HepG2 (cell line): ENCODE measurements at regions not wholly inside any gene's neighbourhood (a gene's known extent, or its start where the extent isn't known, plus 50 kb on each side); places are given as distances from the start of the nearest gene placed in this dataset.

Experiments used
- ATAC-seq: fragments of 200-7000 bp; cut with Tn5 transposase; 3 replicates; pipeline ENCODE4 v1.9.1; 2020; ENCODE audit warnings: mild to moderate bottlenecking, moderate library complexity
- BruUV-seq: library from RNA; stranded (reverse); fragments of 400-500 nt; replicated peaks from 2 replicates; lab custom pipeline; 2021; lab: Mats Ljungman, UMichigan
- CTCF ChIA-PET: fragments of 300-600 bp; formaldehyde crosslinking; extraction: SDS; loops from one replicate; lab custom pipeline; 2021; ENCODE audit warnings: low total read pairs, inconsistent platforms, low intra/inter-chr PET ratio; lab: Yijun Ruan, JAX
- POLR2A ChIA-PET: fragments of 350-600 bp; sonication (Branson Sonifier 250); formaldehyde crosslinking; loops from one replicate; lab custom pipeline; 2020; ENCODE audit warnings: antibody characterized with exemption, inconsistent platforms; lab: Yijun Ruan, JAX
- DNase-seq: peaks from one replicate; pipeline ENCODE4 v3.0.0-alpha.2; 2015; ENCODE audit warnings: low spot score
- FAIRE-seq: peaks from 3 replicates; lab custom pipeline; 2011; peaks lifted over from hg19 to GRCh38; lab: Jason Lieb, UNC
- H2AFZ ChIP-seq: one replicate; pipeline ENCODE4 v1.6.1; 2011; ENCODE audit warnings: low read length, inconsistent platforms
- H3K27ac ChIP-seq: fragments of 300-600 bp; 3 replicates; pipeline ENCODE4 v1.8.0; 2011; ENCODE audit warnings: mixed run types, mild to moderate bottlenecking, mixed read lengths, low read length, inconsistent platforms; ENCODE audit not compliant: insufficient read depth; ENCODE audit errors: extremely low read length
- H3K27me3 ChIP-seq, 2 experiments: fragments of 200-600 bp in 1 of 2; 2 replicates in 1 of 2; 3 replicates in 1 of 2; pipeline versions ENCODE4 v1.6.0 to v1.8.0; 2011; ENCODE audit warnings: low read length in 2 of 2, mild to moderate bottlenecking in 2 of 2, moderate library complexity in 2 of 2, inconsistent platforms in 1 of 2; ENCODE audit not compliant: insufficient read depth in 2 of 2, control insufficient read depth in 1 of 2
- H3K36me3 ChIP-seq, 2 experiments: fragments of 200-600 bp in 1 of 2; replicated peaks in 1 of 2; 2 replicates in 1 of 2; 3 replicates in 1 of 2; pipeline versions ENCODE4 v1.5.1 to v1.8.0; 2011; ENCODE audit warnings: low read length in 2 of 2, inconsistent platforms in 1 of 2; ENCODE audit not compliant: insufficient read depth in 2 of 2, control insufficient read depth in 1 of 2
- H3K4me1 ChIP-seq: 2 replicates; pipeline ENCODE4 v1.5.1; 2012; ENCODE audit warnings: low read length, inconsistent platforms; ENCODE audit not compliant: insufficient read depth
- H3K4me2 ChIP-seq: 2 replicates; pipeline ENCODE4 v1.6.0; 2011; ENCODE audit warnings: low read depth, low read length, inconsistent platforms
- H3K4me3 ChIP-seq, 3 experiments: fragments of 200-600 bp in 1 of 3; sonication (generic), shearing (Covaris generic) in 1 of 3; replicated peaks in 1 of 3; 2 replicates each; pipeline ENCODE4 v1.5.1; 2011 to 2016; ENCODE audit warnings: low read length in 3 of 3, inconsistent platforms in 2 of 3, low read depth in 2 of 3, mild to moderate bottlenecking in 2 of 3, control low read depth in 1 of 3, mixed read lengths in 1 of 3; ENCODE audit not compliant: insufficient read depth in 1 of 3
- H3K79me2 ChIP-seq: one replicate; pipeline ENCODE4 v1.6.1; 2011; ENCODE audit warnings: low read length, inconsistent platforms; ENCODE audit not compliant: insufficient read depth
- H3K9ac ChIP-seq: 2 replicates; pipeline ENCODE4 v1.6.0; 2011; ENCODE audit warnings: mild to moderate bottlenecking, low read depth, low read length, inconsistent platforms; ENCODE audit not compliant: insufficient read depth
- H3K9me3 ChIP-seq: 2 replicates; pipeline ENCODE4 v1.5.1; 2012; ENCODE audit warnings: mild to moderate bottlenecking, low read length
- H4K20me1 ChIP-seq: 2 replicates; pipeline ENCODE4 v1.6.0; 2011; ENCODE audit warnings: inconsistent platforms, mild to moderate bottlenecking, low read length, moderate library complexity; ENCODE audit not compliant: insufficient read depth
- DNMT1 ChIP-seq: sonication (generic); formaldehyde crosslinking; IDR thresholded peaks from 2 replicates; pipeline ENCODE4 v1.5.1; 2020; ENCODE audit warnings: mild to moderate bottlenecking, missing genetic modification reagents
- HOXA9 ChIP-seq: sonication (generic); formaldehyde crosslinking; IDR thresholded peaks from 2 replicates; pipeline ENCODE4 v1.8.1; 2022; ENCODE audit warnings: missing genetic modification reagents, mild to moderate bottlenecking, moderate library complexity, borderline replicate concordance
- NFE2 ChIP-seq: sonication (generic); formaldehyde crosslinking; IDR thresholded peaks from 2 replicates; pipeline ENCODE4 v1.4.0; 2020; ENCODE audit warnings: missing genetic modification reagents
- POGZ ChIP-seq: sonication (generic); formaldehyde crosslinking; IDR thresholded peaks from 2 replicates; pipeline ENCODE4 v1.4.0; 2020; ENCODE audit warnings: mild to moderate bottlenecking, missing genetic modification reagents
- SIN3B ChIP-seq: fragments of 150-350 bp; IDR thresholded peaks from 2 replicates; pipeline ENCODE4 v1.6.1; 2014; ENCODE audit warnings: low read length
- SYNCRIP ChIP-seq: fragments of 200-400 bp; formaldehyde crosslinking; IDR thresholded peaks from 2 replicates; pipeline ENCODE4 v1.6.1; 2018; ENCODE audit warnings: mild to moderate bottlenecking, low read depth, low read length; ENCODE audit not compliant: insufficient read depth
- ZNF274 ChIP-seq: sonication (generic); formaldehyde crosslinking; IDR thresholded peaks from 2 replicates; pipeline ENCODE4 v1.5.1; 2020; ENCODE audit warnings: mild to moderate bottlenecking, missing genetic modification reagents
- ZNF703 ChIP-seq: sonication (generic); formaldehyde crosslinking; IDR thresholded peaks from 2 replicates; pipeline ENCODE4 v1.5.1; 2020; ENCODE audit warnings: missing genetic modification reagents, mild to moderate bottlenecking, moderate library complexity, borderline replicate concordance
- WGBS: methylation state at CpG from one replicate; pipeline ENCODE4 v1.1.6; 2017; ENCODE audit warnings: low lambda C conversion rate; 5-methylcytosine and 5-hydroxymethylcytosine counted together
- in situ Hi-C: cut with HindIII; loops from 2 replicates; pipeline ENCODE4 v1.10.0; 2017; ENCODE audit warnings: low pct_unique_long_range_greater_than_20kb; ENCODE audit not compliant: extremely low pct_ligation_motif_present
- intact Hi-C: fragments of 100-400 bp; cut with micrococcal nuclease; formaldehyde crosslinking; loops from one replicate; pipeline ENCODE4 v1.10.0; 2022; ENCODE audit not compliant: unreplicated experiment
- TF ChIP-seq, protein P1 (sequence below): sonication (generic); formaldehyde crosslinking; IDR thresholded peaks from 2 replicates; pipeline ENCODE4 v1.4.0; 2020; ENCODE audit warnings: missing genetic modification reagents, borderline replicate concordance
- TF ChIP-seq, protein P2 (sequence below): sonication (generic); formaldehyde crosslinking; IDR thresholded peaks from 2 replicates; pipeline ENCODE4 v1.9.0; 2021; ENCODE audit warnings: mild to moderate bottlenecking, missing genetic modification reagents
- TF ChIP-seq, protein P3 (sequence below): sonication (generic); formaldehyde crosslinking; IDR thresholded peaks from 2 replicates; pipeline ENCODE4 v1.5.0; 2020; ENCODE audit warnings: mild to moderate bottlenecking, missing genetic modification reagents

DNA sequence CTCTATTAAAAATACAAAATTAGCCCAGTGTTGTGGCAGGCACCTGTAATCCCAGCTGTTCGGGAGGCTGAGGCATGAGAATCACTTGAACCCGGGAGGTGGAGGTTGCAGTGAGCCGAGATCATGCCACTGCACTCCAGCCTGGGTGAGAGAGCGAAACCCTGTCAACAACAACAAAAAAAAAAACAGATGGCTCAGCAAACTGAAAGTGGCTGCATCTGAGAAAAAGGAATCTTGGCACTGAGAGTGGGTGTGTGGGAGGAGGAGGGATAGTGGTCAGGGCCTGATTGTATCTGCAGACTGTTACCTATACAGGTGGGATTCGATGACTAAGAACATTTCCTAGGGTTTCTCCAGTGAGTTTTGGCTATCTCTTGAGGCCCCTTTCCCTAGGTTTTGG lies 122.2 kb upstream of the BARHL2 start:
- in situ Hi-C loops (no loop called here), intact Hi-C loops (no loop called here)
- Histone ChIP-seq H3K4me3 (no peak overlapping the region), H4K20me1 (no peaks in the 10 kb centered on the region), H2AFZ (no peak overlapping the region), H3K9ac (no peak overlapping the region), H3K9me3 (no peaks in the 10 kb centered on the region), H3K79me2 (no peaks in the 10 kb centered on the region), H3K27me3 (no peaks in the 10 kb centered on the region), H3K27ac (no peak overlapping the region), H3K4me1 (no peaks in the 10 kb centered on the region), H3K36me3 (peaks cover 0 to 6% of the 10 kb centered on the region in 2 experiments; a peak in 1 of 5 replicates), H3K4me2 (no peak overlapping the region)
- no TSS peak for BruUV-seq
- POLR2A ChIA-PET: no interaction called here
- CTCF ChIA-PET: no interaction called here
- DNase-seq: no peak
- ATAC-seq: no peak
- no peak for FAIRE-seq
- 97% methylated on average over 5 of the region's 5 CpGs for WGBS
- TF ChIP-seq POGZ (CRISPR knock-in tag) (no peak), DNMT1 (CRISPR knock-in tag) (no peak), ZNF274 (CRISPR knock-in tag) (no peak), ZNF703 (CRISPR knock-in tag) (no peak), SYNCRIP (no peak), HOXA9 (CRISPR knock-in tag) (no peak), SIN3B (no peak), NFE2 (no peak)
- TF ChIP-seq, protein P1, sequence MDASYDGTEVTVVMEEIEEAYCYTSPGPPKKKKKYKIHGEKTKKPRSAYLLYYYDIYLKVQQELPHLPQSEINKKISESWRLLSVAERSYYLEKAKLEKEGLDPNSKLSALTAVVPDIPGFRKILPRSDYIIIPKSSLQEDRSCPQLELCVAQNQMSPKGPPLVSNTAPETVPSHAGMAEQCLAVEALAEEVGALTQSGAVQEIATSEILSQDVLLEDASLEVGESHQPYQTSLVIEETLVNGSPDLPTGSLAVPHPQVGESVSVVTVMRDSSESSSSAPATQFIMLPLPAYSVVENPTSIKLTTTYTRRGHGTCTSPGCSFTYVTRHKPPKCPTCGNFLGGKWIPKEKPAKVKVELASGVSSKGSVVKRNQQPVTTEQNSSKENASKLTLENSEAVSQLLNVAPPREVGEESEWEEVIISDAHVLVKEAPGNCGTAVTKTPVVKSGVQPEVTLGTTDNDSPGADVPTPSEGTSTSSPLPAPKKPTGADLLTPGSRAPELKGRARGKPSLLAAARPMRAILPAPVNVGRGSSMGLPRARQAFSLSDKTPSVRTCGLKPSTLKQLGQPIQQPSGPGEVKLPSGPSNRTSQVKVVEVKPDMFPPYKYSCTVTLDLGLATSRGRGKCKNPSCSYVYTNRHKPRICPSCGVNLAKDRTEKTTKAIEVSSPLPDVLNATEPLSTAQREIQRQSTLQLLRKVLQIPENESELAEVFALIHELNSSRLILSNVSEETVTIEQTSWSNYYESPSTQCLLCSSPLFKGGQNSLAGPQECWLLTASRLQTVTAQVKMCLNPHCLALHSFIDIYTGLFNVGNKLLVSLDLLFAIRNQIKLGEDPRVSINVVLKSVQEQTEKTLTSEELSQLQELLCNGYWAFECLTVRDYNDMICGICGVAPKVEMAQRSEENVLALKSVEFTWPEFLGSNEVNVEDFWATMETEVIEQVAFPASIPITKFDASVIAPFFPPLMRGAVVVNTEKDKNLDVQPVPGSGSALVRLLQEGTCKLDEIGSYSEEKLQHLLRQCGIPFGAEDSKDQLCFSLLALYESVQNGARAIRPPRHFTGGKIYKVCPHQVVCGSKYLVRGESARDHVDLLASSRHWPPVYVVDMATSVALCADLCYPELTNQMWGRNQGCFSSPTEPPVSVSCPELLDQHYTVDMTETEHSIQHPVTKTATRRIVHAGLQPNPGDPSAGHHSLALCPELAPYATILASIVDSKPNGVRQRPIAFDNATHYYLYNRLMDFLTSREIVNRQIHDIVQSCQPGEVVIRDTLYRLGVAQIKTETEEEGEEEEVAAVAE (CRISPR knock-in tag): no peak
- TF ChIP-seq, protein P2, sequence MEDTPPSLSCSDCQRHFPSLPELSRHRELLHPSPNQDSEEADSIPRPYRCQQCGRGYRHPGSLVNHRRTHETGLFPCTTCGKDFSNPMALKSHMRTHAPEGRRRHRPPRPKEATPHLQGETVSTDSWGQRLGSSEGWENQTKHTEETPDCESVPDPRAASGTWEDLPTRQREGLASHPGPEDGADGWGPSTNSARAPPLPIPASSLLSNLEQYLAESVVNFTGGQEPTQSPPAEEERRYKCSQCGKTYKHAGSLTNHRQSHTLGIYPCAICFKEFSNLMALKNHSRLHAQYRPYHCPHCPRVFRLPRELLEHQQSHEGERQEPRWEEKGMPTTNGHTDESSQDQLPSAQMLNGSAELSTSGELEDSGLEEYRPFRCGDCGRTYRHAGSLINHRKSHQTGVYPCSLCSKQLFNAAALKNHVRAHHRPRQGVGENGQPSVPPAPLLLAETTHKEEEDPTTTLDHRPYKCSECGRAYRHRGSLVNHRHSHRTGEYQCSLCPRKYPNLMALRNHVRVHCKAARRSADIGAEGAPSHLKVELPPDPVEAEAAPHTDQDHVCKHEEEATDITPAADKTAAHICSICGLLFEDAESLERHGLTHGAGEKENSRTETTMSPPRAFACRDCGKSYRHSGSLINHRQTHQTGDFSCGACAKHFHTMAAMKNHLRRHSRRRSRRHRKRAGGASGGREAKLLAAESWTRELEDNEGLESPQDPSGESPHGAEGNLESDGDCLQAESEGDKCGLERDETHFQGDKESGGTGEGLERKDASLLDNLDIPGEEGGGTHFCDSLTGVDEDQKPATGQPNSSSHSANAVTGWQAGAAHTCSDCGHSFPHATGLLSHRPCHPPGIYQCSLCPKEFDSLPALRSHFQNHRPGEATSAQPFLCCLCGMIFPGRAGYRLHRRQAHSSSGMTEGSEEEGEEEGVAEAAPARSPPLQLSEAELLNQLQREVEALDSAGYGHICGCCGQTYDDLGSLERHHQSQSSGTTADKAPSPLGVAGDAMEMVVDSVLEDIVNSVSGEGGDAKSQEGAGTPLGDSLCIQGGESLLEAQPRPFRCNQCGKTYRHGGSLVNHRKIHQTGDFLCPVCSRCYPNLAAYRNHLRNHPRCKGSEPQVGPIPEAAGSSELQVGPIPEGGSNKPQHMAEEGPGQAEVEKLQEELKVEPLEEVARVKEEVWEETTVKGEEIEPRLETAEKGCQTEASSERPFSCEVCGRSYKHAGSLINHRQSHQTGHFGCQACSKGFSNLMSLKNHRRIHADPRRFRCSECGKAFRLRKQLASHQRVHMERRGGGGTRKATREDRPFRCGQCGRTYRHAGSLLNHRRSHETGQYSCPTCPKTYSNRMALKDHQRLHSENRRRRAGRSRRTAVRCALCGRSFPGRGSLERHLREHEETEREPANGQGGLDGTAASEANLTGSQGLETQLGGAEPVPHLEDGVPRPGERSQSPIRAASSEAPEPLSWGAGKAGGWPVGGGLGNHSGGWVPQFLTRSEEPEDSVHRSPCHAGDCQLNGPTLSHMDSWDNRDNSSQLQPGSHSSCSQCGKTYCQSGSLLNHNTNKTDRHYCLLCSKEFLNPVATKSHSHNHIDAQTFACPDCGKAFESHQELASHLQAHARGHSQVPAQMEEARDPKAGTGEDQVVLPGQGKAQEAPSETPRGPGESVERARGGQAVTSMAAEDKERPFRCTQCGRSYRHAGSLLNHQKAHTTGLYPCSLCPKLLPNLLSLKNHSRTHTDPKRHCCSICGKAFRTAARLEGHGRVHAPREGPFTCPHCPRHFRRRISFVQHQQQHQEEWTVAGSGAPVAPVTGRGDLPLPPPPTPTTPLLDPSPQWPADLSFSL: no peak
- TF ChIP-seq, protein P3, sequence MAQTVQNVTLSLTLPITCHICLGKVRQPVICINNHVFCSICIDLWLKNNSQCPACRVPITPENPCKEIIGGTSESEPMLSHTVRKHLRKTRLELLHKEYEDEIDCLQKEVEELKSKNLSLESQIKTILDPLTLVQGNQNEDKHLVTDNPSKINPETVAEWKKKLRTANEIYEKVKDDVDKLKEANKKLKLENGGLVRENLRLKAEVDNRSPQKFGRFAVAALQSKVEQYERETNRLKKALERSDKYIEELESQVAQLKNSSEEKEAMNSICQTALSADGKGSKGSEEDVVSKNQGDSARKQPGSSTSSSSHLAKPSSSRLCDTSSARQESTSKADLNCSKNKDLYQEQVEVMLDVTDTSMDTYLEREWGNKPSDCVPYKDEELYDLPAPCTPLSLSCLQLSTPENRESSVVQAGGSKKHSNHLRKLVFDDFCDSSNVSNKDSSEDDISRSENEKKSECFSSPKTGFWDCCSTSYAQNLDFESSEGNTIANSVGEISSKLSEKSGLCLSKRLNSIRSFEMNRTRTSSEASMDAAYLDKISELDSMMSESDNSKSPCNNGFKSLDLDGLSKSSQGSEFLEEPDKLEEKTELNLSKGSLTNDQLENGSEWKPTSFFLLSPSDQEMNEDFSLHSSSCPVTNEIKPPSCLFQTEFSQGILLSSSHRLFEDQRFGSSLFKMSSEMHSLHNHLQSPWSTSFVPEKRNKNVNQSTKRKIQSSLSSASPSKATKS: no peak
